Activated CD4-positive, alpha-beta memory T cell treated with anti-CD3 and anti-CD28 coated beads for 36 hours (primary cell): ENCODE measurements at regions not wholly inside any gene's neighbourhood (a gene's known extent, or its start where the extent isn't known, plus 50 kb on each side); places are given as distances from the start of the nearest gene placed in this dataset.

Source experiments
- CTCF ChIA-PET: fragments of 350-600 bp; sonication (Branson Sonifier 250); formaldehyde crosslinking; loops from one replicate; lab custom pipeline; 2021; ENCODE audit warnings: antibody characterized with exemption, inconsistent platforms; lab: Charles Lee
- POLR2A ChIA-PET: fragments of 350-600 bp; sonication (Branson Sonifier 250); formaldehyde crosslinking; loops from one replicate; lab custom pipeline; 2021; ENCODE audit warnings: antibody characterized with exemption; lab: Charles Lee
- DNase-seq: peaks from one replicate; pipeline ENCODE4 v3.0.0-alpha.2; 2020
- H3K27ac Mint-ChIP-seq: one replicate; pipeline ENCODE4 v1.8.0; 2021; ENCODE audit warnings: mixed read lengths
- H3K27me3 Mint-ChIP-seq: one replicate; pipeline ENCODE4 v1.8.0; 2021; ENCODE audit warnings: mixed read lengths
- H3K36me3 Mint-ChIP-seq: one replicate; pipeline ENCODE4 v1.8.0; 2021; ENCODE audit warnings: mixed read lengths
- H3K4me1 Mint-ChIP-seq: one replicate; pipeline ENCODE4 v1.8.0; 2021; ENCODE audit warnings: low read depth, mixed read lengths
- H3K4me3 Mint-ChIP-seq: one replicate; pipeline ENCODE4 v1.8.0; 2021; ENCODE audit warnings: mild to moderate bottlenecking, mixed read lengths
- H3K9me3 Mint-ChIP-seq: one replicate; pipeline ENCODE4 v1.8.0; 2021; ENCODE audit warnings: mixed read lengths
- intact Hi-C: fragments of 100-400 bp; cut with micrococcal nuclease; formaldehyde crosslinking; loops from one replicate; pipeline ENCODE4 v1.15.1; 2023

- CTCF ChIA-PET: no interaction called here
Observed at GRCh38 chr1:29508458-29509107, 272.3 kb downstream of the PTPRU start.

DNA sequence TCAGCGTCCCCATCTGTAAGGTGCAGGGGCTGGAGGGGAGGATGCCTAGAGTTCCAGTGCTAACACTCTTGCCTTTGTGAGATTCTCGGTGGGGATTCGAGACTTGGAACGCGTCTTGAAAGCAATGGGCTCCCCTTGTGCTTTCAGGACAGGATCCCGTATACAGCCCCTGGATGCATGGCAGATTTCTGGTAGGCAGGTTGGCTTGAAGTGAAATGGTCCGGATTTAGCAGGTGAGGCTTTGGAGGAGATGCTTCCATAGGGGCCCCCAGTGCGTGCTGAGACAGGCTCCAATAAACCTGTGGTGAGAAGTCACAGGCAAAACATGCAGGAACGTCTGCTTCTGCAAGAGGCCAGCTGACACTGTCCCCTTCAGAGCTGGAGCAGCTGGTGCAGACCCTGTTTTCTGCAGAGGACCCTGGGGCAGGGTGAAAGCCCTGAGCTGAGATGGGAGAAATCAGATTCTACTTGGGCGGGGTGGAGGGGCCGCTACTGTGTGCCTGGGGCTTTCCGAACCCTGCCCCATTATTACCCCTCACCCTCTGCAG lies 270.4 kb downstream of the PTPRU start:
- no peaks in the 10 kb centered on the region for H3K36me3 Mint-ChIP-seq
- CTCF ChIA-PET: no interaction called here
- POLR2A ChIA-PET: no interaction called here
- H3K9me3 Mint-ChIP-seq: peaks cover 2% of the 10 kb centered on the region
- intact Hi-C loops: no loop called here
- H3K4me3 Mint-ChIP-seq: no peak overlapping the region
- H3K27ac Mint-ChIP-seq: no peak overlapping the region
- peaks cover 31% of the 10 kb centered on the region for H3K27me3 Mint-ChIP-seq
- no peak for DNase-seq
- H3K4me1 Mint-ChIP-seq: no peaks in the 10 kb centered on the region

More at GRCh38 chr1:29508458-29509107, 272.3 kb downstream of the PTPRU start:
- POLR2A ChIA-PET: no interaction called here
- DNase-seq: no peak
- H3K9me3 Mint-ChIP-seq: peaks cover 4% of the 10 kb centered on the region
- intact Hi-C loops: no loop called here
- no peak overlapping the region for H3K27ac Mint-ChIP-seq
- H3K27me3 Mint-ChIP-seq: peaks cover 24% of the 10 kb centered on the region
- no peak overlapping the region for H3K4me3 Mint-ChIP-seq
- H3K36me3 Mint-ChIP-seq: no peaks in the 10 kb centered on the region
- H3K4me1 Mint-ChIP-seq: no peaks in the 10 kb centered on the region

DNA sequence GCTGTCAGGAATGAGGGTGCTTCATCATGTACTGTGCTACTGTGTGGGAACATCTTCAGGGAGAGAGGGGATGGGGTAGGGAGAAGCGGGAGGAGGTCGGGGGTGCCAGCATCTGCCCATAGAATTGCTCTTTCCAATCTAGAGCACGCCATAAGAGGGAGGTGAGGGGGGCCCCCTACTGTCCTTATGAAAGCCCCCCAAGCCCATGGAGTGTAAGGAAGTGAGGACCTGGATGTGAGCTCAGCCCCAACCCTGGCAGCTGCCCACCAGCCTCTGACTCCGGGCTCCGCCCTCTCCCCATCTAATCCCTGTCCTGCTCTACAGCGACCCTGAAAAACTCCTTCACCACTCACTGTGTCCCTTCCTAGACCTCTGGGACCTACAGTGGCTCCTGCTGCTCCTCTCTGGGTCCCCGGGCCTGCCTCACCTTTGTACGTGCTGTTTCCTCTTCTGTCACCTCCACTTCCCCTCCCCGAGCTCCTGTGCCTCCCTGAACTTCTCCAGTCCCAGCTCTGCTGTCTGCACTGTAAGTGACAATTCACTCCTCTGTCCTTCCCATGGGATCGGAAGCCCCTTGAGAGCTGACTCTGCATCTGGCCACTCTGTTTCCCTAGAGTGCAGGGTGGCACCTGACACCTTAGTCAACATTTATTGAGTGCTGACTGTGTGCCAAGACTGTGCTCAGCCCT lies 269.4 kb downstream of the PTPRU start:
- ChIA-PET CTCF (no interaction called here), POLR2A (no interaction called here)
- no peak overlapping the region for H3K4me3 Mint-ChIP-seq
- peaks cover 33% of the 10 kb centered on the region for H3K27me3 Mint-ChIP-seq
- H3K36me3 Mint-ChIP-seq: no peaks in the 10 kb centered on the region
- DNase-seq: no peak
- H3K4me1 Mint-ChIP-seq: no peaks in the 10 kb centered on the region
- intact Hi-C loops: no loop called here
- no peak overlapping the region for H3K27ac Mint-ChIP-seq
- no peaks in the 10 kb centered on the region for H3K9me3 Mint-ChIP-seq

- DNase-seq: no peak
- CTCF ChIA-PET: no interaction called here
- H3K9me3 Mint-ChIP-seq: no peaks in the 10 kb centered on the region
- intact Hi-C loops: no loop called here
- no peaks in the 10 kb centered on the region for H3K4me1 Mint-ChIP-seq
- no peaks in the 10 kb centered on the region for H3K36me3 Mint-ChIP-seq
- peaks cover 33% of the 10 kb centered on the region for H3K27me3 Mint-ChIP-seq
- no peak overlapping the region for H3K4me3 Mint-ChIP-seq
- POLR2A ChIA-PET: no interaction called here
- H3K27ac Mint-ChIP-seq: no peak overlapping the region
Observed at GRCh38 chr1:29504709-29505410, 268.5 kb downstream of the PTPRU start.

GRCh38 chr1:29504196-29504595 lies 267.9 kb downstream of the PTPRU start:
- Mint-ChIP-seq H3K9me3 (no peaks in the 10 kb centered on the region), H3K36me3 (no peaks in the 10 kb centered on the region), H3K27me3 (peaks cover 34% of the 10 kb centered on the region), H3K4me1 (no peaks in the 10 kb centered on the region), H3K4me3 (no peak overlapping the region), H3K27ac (no peak overlapping the region)
- ChIA-PET POLR2A (no interaction called here), CTCF (no interaction called here)
- no peak for DNase-seq
- intact Hi-C loops: no loop called here

GRCh38 chr1:29502911-29503840 lies 266.9 kb downstream of the PTPRU start:
- Mint-ChIP-seq H3K36me3 (no peaks in the 10 kb centered on the region), H3K4me3 (no peak overlapping the region), H3K9me3 (no peaks in the 10 kb centered on the region), H3K27me3 (peaks cover 39% of the 10 kb centered on the region), H3K4me1 (no peaks in the 10 kb centered on the region), H3K27ac (no peak overlapping the region)
- intact Hi-C loops: no loop called here
- CTCF ChIA-PET: no interaction called here
- DNase-seq: no peak
- POLR2A ChIA-PET: no interaction called here

DNA sequence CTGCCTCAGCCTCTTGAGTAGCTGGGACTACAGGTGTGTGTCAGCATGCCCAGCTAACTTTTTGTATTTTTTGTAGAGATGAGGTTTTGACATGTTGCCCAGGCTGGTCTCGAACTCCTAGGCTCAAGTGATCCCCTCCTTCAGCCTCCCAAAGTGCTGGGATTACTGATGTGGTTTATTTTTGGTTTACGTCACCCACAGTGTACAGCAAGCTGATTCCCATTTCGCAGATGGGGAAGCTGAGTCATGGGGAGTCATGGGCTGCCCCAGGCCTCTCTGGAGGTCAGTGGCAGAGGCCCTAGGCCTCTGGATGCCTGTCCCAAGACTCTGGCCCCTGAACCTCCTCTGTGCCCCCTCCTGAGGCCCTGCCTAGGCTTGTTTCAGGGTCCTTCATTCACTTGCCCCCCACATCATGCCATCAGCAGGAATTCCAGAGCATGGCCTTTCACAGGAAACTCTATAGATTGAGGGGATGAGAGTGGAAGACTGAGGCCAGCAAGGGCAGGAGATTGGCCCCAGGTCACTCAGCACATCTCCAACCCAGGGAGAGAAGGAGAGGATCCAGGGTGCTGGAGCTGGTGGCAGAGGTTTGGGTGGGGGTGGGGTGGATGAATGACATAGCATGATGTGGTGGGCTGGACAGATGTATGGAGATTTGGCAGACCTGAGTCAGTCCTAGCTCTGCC lies 266.0 kb downstream of the PTPRU start:
- Mint-ChIP-seq H3K4me3 (no peak overlapping the region), H3K27ac (no peak overlapping the region), H3K27me3 (peaks cover 41% of the 10 kb centered on the region), H3K36me3 (no peaks in the 10 kb centered on the region), H3K9me3 (no peaks in the 10 kb centered on the region), H3K4me1 (no peaks in the 10 kb centered on the region)
- DNase-seq: no peak
- intact Hi-C loops: no loop called here
- CTCF ChIA-PET: no interaction called here
- POLR2A ChIA-PET: no interaction called here

DNA sequence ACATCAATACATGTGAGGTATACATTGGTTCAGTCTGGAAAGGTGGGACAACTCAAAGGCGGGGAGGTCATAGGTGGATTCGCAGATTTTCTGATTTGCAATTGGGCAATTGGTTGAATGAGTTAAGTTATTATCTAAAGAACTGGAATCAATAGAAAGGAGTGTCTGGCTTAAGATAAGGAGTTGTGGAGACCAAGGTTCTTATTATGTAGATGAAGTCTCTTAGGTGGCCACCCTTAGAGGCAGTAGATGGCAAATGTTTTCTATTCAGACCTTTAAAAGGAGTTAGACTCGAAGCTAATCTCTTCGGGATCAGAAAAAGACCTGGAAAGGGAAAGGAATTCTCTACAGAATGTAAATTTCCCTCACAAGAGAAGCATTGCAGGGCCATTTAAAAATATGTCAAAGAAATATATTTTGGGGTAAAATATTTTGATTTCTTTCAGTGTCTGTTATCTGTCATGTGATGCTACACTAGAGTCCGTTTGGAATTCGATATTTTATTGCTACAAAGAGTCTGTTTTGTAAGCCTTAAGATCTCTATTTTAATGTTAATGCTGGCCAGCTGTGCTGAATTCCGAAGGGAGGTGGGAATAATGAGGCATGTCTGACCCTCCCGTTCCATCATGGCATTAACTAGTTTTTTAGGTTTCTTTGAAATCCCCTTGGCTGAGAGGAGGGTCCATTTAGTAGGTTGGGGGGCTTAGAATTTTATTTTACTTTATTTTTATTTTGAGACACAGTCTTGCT lies 265.1 kb downstream of the PTPRU start:
- ChIA-PET POLR2A (no interaction called here), CTCF (no interaction called here)
- H3K4me1 Mint-ChIP-seq: no peaks in the 10 kb centered on the region
- no peak for DNase-seq
- H3K36me3 Mint-ChIP-seq: no peaks in the 10 kb centered on the region
- H3K4me3 Mint-ChIP-seq: no peak overlapping the region
- intact Hi-C loops: no loop called here
- peaks cover 3% of the 10 kb centered on the region for H3K9me3 Mint-ChIP-seq
- no peak overlapping the region for H3K27ac Mint-ChIP-seq
- H3K27me3 Mint-ChIP-seq: peaks cover 38% of the 10 kb centered on the region

GRCh38 chr1:29500651-29501050 lies 264.3 kb downstream of the PTPRU start:
- H3K9me3 Mint-ChIP-seq: peaks cover 10% of the 10 kb centered on the region
- no peaks in the 10 kb centered on the region for H3K4me1 Mint-ChIP-seq
- no peak for DNase-seq
- intact Hi-C loops: no loop called here
- ChIA-PET POLR2A (no interaction called here), CTCF (no interaction called here)
- no peak overlapping the region for H3K4me3 Mint-ChIP-seq
- peaks cover 34% of the 10 kb centered on the region for H3K27me3 Mint-ChIP-seq
- no peaks in the 10 kb centered on the region for H3K36me3 Mint-ChIP-seq
- H3K27ac Mint-ChIP-seq: no peak overlapping the region

GRCh38 chr1:29500041-29500440 lies 263.7 kb downstream of the PTPRU start:
- Mint-ChIP-seq H3K4me3 (no peak overlapping the region), H3K27ac (no peak overlapping the region), H3K9me3 (peaks cover 15% of the 10 kb centered on the region), H3K36me3 (no peaks in the 10 kb centered on the region), H3K4me1 (no peaks in the 10 kb centered on the region), H3K27me3 (peaks cover 36% of the 10 kb centered on the region)
- DNase-seq: no peak
- CTCF ChIA-PET: no interaction called here
- POLR2A ChIA-PET: no interaction called here
- intact Hi-C loops: no loop called here

GRCh38 chr1:29499104-29499650 lies 262.9 kb downstream of the PTPRU start:
- intact Hi-C loops: no loop called here
- POLR2A ChIA-PET: no interaction called here
- H3K4me3 Mint-ChIP-seq: no peak overlapping the region
- CTCF ChIA-PET: no interaction called here
- H3K27ac Mint-ChIP-seq: no peak overlapping the region
- no peaks in the 10 kb centered on the region for H3K36me3 Mint-ChIP-seq
- peaks cover 22% of the 10 kb centered on the region for H3K9me3 Mint-ChIP-seq
- H3K4me1 Mint-ChIP-seq: no peaks in the 10 kb centered on the region
- H3K27me3 Mint-ChIP-seq: peaks cover 27% of the 10 kb centered on the region
- DNase-seq: no peak
